H9 (cell line): ENCODE measurements at regions not wholly inside any gene's neighbourhood (a gene's known extent, or its start where the extent isn't known, plus 50 kb on each side); places are given as distances from the start of the nearest gene placed in this dataset.

Experiments
- DNase-seq: peaks from one replicate; pipeline ENCODE4 v3.0.0-alpha.2; 2017
- H2AFZ ChIP-seq: one replicate; pipeline ENCODE4 v1.6.1; 2013; ENCODE audit warnings: mild to moderate bottlenecking, low read length, control low read depth, moderate library complexity
- H2AK5ac ChIP-seq: 2 replicates; pipeline ENCODE4 v1.6.1; 2013; ENCODE audit warnings: low read length, control low read depth, mixed read lengths; ENCODE audit not compliant: insufficient read length
- H2BK120ac ChIP-seq: one replicate; pipeline ENCODE4 v1.6.1; 2013; ENCODE audit warnings: low read depth, mild to moderate bottlenecking, low read length, control low read depth, inconsistent platforms; ENCODE audit not compliant: poor library complexity, severe bottlenecking
- H2BK12ac ChIP-seq: 2 replicates; pipeline ENCODE4 v1.6.1; 2013; ENCODE audit warnings: low read length, control low read depth, mixed read lengths, low read depth; ENCODE audit not compliant: insufficient read length
- H2BK15ac ChIP-seq: 2 replicates; pipeline ENCODE4 v1.6.1; 2013; ENCODE audit warnings: low read depth, low read length, control low read depth
- H2BK20ac ChIP-seq: one replicate; pipeline ENCODE4 v1.6.1; 2013; ENCODE audit warnings: low read depth, mild to moderate bottlenecking, low read length, control low read depth, inconsistent platforms; ENCODE audit not compliant: poor library complexity, severe bottlenecking
- H2BK5ac ChIP-seq: 2 replicates; pipeline ENCODE4 v1.6.1; 2013; ENCODE audit warnings: low read length, control low read depth, mixed read lengths; ENCODE audit not compliant: insufficient read length
- H3K14ac ChIP-seq: 2 replicates; pipeline ENCODE4 v1.6.1; 2013; ENCODE audit warnings: low read length, control low read depth; ENCODE audit not compliant: insufficient read depth
- H3K18ac ChIP-seq: 2 replicates; pipeline ENCODE4 v1.6.1; 2013; ENCODE audit warnings: low read depth, mild to moderate bottlenecking, mixed read lengths, low read length, control low read depth; ENCODE audit not compliant: insufficient read length
- H3K23ac ChIP-seq: 2 replicates; pipeline ENCODE4 v1.6.1; 2013; ENCODE audit warnings: low read length, control low read depth, mixed read lengths, low read depth; ENCODE audit not compliant: insufficient read length
- H3K23me2 ChIP-seq: 2 replicates; pipeline ENCODE4 v1.6.1; 2013; ENCODE audit warnings: low read depth, mild to moderate bottlenecking, mixed read lengths, low read length, control low read depth; ENCODE audit not compliant: insufficient read length, poor library complexity, severe bottlenecking
- H3K27ac ChIP-seq: 2 replicates; pipeline ENCODE4 v1.5.1; 2013; ENCODE audit warnings: low read length, control low read depth, mixed read lengths, low read depth; ENCODE audit not compliant: insufficient read length
- H3K27me3 ChIP-seq: 2 replicates; pipeline ENCODE4 v1.6.1; 2013; ENCODE audit warnings: low read length, control low read depth, inconsistent platforms; ENCODE audit not compliant: insufficient read depth
- H3K4ac ChIP-seq: 2 replicates; pipeline ENCODE4 v1.6.1; 2013; ENCODE audit warnings: low read depth, mild to moderate bottlenecking, control low read depth, inconsistent platforms, low read length, moderate library complexity
- H3K4me1 ChIP-seq: 2 replicates; pipeline ENCODE4 v1.6.1; 2013; ENCODE audit warnings: low read length, control low read depth, inconsistent platforms; ENCODE audit not compliant: insufficient read depth
- H3K4me2 ChIP-seq: 2 replicates; pipeline ENCODE4 v1.6.1; 2013; ENCODE audit warnings: low read length, control low read depth, mixed read lengths; ENCODE audit not compliant: insufficient read length, insufficient read depth
- H3K56ac ChIP-seq: 2 replicates; pipeline ENCODE4 v1.6.1; 2013; ENCODE audit warnings: low read depth, mild to moderate bottlenecking, mixed read lengths, low read length, control low read depth; ENCODE audit not compliant: insufficient read length
- H3K79me1 ChIP-seq: 2 replicates; pipeline ENCODE4 v1.6.1; 2013; ENCODE audit warnings: low read depth, mild to moderate bottlenecking, moderate library complexity, low read length, control low read depth, inconsistent platforms; ENCODE audit not compliant: insufficient read depth, poor library complexity, severe bottlenecking
- H3K79me2 ChIP-seq: 2 replicates; pipeline ENCODE4 v1.6.1; 2013; ENCODE audit warnings: low read length, control low read depth, inconsistent platforms; ENCODE audit not compliant: insufficient read depth
- H3K9ac ChIP-seq: 2 replicates; pipeline ENCODE4 v1.6.1; 2013; ENCODE audit warnings: low read length, control low read depth, mixed read lengths; ENCODE audit not compliant: insufficient read length; ENCODE audit errors: extremely low read depth
- H3K9me3 ChIP-seq: one replicate; pipeline ENCODE4 v1.6.1; 2013; ENCODE audit warnings: low read depth, low read length, inconsistent platforms; ENCODE audit not compliant: control insufficient read depth
- H3T11ph ChIP-seq: one replicate; pipeline ENCODE4 v1.6.1; 2013; ENCODE audit warnings: mild to moderate bottlenecking, low read length, control low read depth, inconsistent platforms
- H4K20me1 ChIP-seq: one replicate; pipeline ENCODE4 v1.6.1; 2013; ENCODE audit not compliant: control insufficient read depth, insufficient read length, insufficient read depth
- H4K5ac ChIP-seq: 2 replicates; pipeline ENCODE4 v1.6.1; 2013; ENCODE audit warnings: low read depth, mild to moderate bottlenecking, mixed read lengths, low read length, control low read depth; ENCODE audit not compliant: insufficient read length
- H4K8ac ChIP-seq: replicated peaks from 2 replicates; pipeline ENCODE4 v1.6.1; 2013; ENCODE audit warnings: low read length, control low read depth, mixed read lengths, low read depth; ENCODE audit not compliant: insufficient read length
- H4K91ac ChIP-seq: 2 replicates; pipeline ENCODE4 v1.6.1; 2013; ENCODE audit warnings: low read depth, mild to moderate bottlenecking, moderate library complexity, mixed read lengths, low read length, control low read depth; ENCODE audit not compliant: insufficient read length
- H3K27ac Mint-ChIP-seq, 3 experiments: 2 replicates in 2 of 3; 3 replicates in 1 of 3; pipeline ENCODE4 v1.8.0; 2020 to 2021; ENCODE audit warnings: mixed read lengths in 3 of 3, mild to moderate bottlenecking in 1 of 3, moderate library complexity in 1 of 3
- H3K27me3 Mint-ChIP-seq: 2 replicates; pipeline ENCODE4 v1.8.0; 2021; ENCODE audit warnings: low read depth, mild to moderate bottlenecking, moderate library complexity, mixed read lengths
- H3K36me3 Mint-ChIP-seq, 3 experiments: 2 replicates in 2 of 3; 3 replicates in 1 of 3; pipeline ENCODE4 v1.8.0; 2020 to 2021; ENCODE audit warnings: low read depth in 3 of 3, mixed read lengths in 3 of 3; ENCODE audit not compliant: insufficient read depth in 1 of 3
- H3K4me1 Mint-ChIP-seq, 2 experiments: 2 replicates each; pipeline ENCODE4 v1.8.0; 2020; ENCODE audit warnings: mixed read lengths in 2 of 2
- H3K4me3 Mint-ChIP-seq, 2 experiments: 2 replicates in 1 of 2; 3 replicates in 1 of 2; pipeline ENCODE4 v1.8.0; 2020 to 2021; ENCODE audit warnings: mild to moderate bottlenecking in 2 of 2, mixed read lengths in 2 of 2, moderate library complexity in 1 of 2
- H3K9me3 Mint-ChIP-seq, 2 experiments: 2 replicates in 1 of 2; 3 replicates in 1 of 2; pipeline ENCODE4 v1.8.0; 2020; ENCODE audit warnings: mild to moderate bottlenecking in 2 of 2, mixed read lengths in 2 of 2, moderate library complexity in 1 of 2
- CTCF ChIP-seq: fragments of 200-600 bp; sonication (generic); conservative IDR thresholded peaks from 3 replicates; pipeline ENCODE4 v1.8.0; 2021; ENCODE audit warnings: antibody characterized with exemption, mild to moderate bottlenecking
- WGBS: extraction: QIAGEN DNeasy Blood & Tissue Kit; methylation state at CpG from one replicate; pipeline ENCODE4 v1.1.7; 2013; ENCODE audit warnings: missing lambda C conversion rate, low lambda C conversion rate, mixed read lengths; ENCODE audit not compliant: insufficient read length; ENCODE audit errors: extremely low coverage; 5-methylcytosine and 5-hydroxymethylcytosine counted together

GRCh38 chr5:53276825-53277224 lies 167.3 kb upstream of the MOCS2 start:
- Histone ChIP-seq H3K4me2 (no peak overlapping the region), H3K23ac (no peak overlapping the region), H3K27me3 (no peaks in the 10 kb centered on the region), H3K14ac (no peak overlapping the region), H4K91ac (no peak overlapping the region), H4K20me1 (no peaks in the 10 kb centered on the region), H3K9me3 (no peaks in the 10 kb centered on the region), H4K5ac (no peak overlapping the region), H2BK12ac (no peak overlapping the region), H2BK15ac (no peak overlapping the region), H3K4me1 (no peaks in the 10 kb centered on the region), H3K4ac (no peak overlapping the region), H3K23me2 (no peaks in the 10 kb centered on the region), H3K56ac (no peak overlapping the region), H3K79me2 (no peaks in the 10 kb centered on the region), H2BK120ac (no peak overlapping the region), H2AK5ac (no peak overlapping the region), H3T11ph (no peak overlapping the region), H4K8ac (no peak overlapping the region), H3K27ac (no peak overlapping the region), H3K9ac (no peak overlapping the region), H3K79me1 (no peaks in the 10 kb centered on the region), H2AFZ (no peak overlapping the region), H3K18ac (no peak overlapping the region), H2BK5ac (no peak overlapping the region), H2BK20ac (no peak overlapping the region)
- Mint-ChIP-seq H3K36me3 (no peaks in the 10 kb centered on the region; a peak in 1 of 7 replicates), H3K27ac (no peak overlapping the region), H3K4me1 (peaks cover 0 to 4% of the 10 kb centered on the region in 2 experiments; a peak in 1 of 4 replicates), H3K4me3 (no peak overlapping the region), H3K27me3 (no peaks in the 10 kb centered on the region), H3K9me3 (peaks cover 4 to 8% of the 10 kb centered on the region in 2 experiments; a peak in 4 of 5 replicates)
- no peak for TF ChIP-seq CTCF
- DNase-seq = no peak
- no CpG with 5 or more reads among the region's 3 CpGs for WGBS
